ENCODE measurements at regions not wholly inside any gene's neighbourhood (a gene's known extent, or its start where the extent isn't known, plus 50 kb on each side); places are given as distances from the start of the nearest gene placed in this dataset.

GRCh38 chr4:4624276-4624897, 82.5 kb upstream of the STX18 start:
- Histone ChIP-seq H3K4me3 (no peak overlapping the region), H3K4me1 (no peaks in the 10 kb centered on the region), H3K27ac (no peak overlapping the region), H3K9me3 (no peaks in the 10 kb centered on the region), H3K36me3 (no peaks in the 10 kb centered on the region), H3K27me3 (no peaks in the 10 kb centered on the region)
- TF ChIP-seq CTCF (IDR thresholded peaks at IDR 0.05): no peak
- TF ChIP-seq POLR2A (IDR thresholded peaks at IDR 0.05): no peak
- DNase-seq: no peak
- intact Hi-C loops (cut with DNase I; ENCODE audit: low total_unique reads): no loop called here

DNA sequence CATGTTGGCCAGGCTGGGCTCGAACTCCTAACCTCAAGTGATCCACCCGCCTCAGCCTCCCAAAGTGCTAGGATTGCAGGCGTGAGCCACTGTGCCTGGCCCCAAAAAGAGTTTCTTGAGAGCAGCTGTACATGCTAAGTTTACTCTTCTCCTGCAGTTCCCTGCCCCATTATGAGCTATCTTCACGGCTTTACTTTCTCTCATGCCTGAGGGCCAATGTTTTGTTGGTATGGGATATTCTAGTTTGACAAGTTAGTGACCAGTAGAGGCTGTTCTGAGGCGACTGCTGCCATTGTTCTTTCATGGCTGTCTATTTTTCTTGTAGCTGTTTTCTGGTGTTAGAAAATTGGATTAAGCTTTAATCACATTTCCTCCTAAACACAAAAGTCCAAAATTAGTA, 78.0 kb upstream of the STX18 start:
- intact Hi-C loops (cut with DNase I; ENCODE audit: low total_unique reads): no loop called here
- no peak for DNase-seq
- no peak for TF ChIP-seq CTCF (IDR thresholded peaks at IDR 0.05)
- no peak for TF ChIP-seq POLR2A (IDR thresholded peaks at IDR 0.05)
- Histone ChIP-seq H3K27ac (no peak overlapping the region), H3K9me3 (no peaks in the 10 kb centered on the region), H3K36me3 (no peaks in the 10 kb centered on the region), H3K4me1 (no peaks in the 10 kb centered on the region), H3K4me3 (no peak overlapping the region), H3K27me3 (no peaks in the 10 kb centered on the region)

GRCh38 chr4:4618847-4619246, 77.0 kb upstream of the STX18 start:
- H3K27me3 ChIP-seq: no peaks in the 10 kb centered on the region
- no peak for TF ChIP-seq POLR2A (IDR thresholded peaks at IDR 0.05)
- no peak for TF ChIP-seq CTCF (IDR thresholded peaks at IDR 0.05)
- H3K36me3 ChIP-seq: no peaks in the 10 kb centered on the region
- intact Hi-C loops (cut with DNase I; ENCODE audit: low total_unique reads): no loop called here
- H3K4me1 ChIP-seq: no peaks in the 10 kb centered on the region
- no peak overlapping the region for H3K4me3 ChIP-seq
- no peaks in the 10 kb centered on the region for H3K9me3 ChIP-seq
- no peak overlapping the region for H3K27ac ChIP-seq
- no peak for DNase-seq

DNA sequence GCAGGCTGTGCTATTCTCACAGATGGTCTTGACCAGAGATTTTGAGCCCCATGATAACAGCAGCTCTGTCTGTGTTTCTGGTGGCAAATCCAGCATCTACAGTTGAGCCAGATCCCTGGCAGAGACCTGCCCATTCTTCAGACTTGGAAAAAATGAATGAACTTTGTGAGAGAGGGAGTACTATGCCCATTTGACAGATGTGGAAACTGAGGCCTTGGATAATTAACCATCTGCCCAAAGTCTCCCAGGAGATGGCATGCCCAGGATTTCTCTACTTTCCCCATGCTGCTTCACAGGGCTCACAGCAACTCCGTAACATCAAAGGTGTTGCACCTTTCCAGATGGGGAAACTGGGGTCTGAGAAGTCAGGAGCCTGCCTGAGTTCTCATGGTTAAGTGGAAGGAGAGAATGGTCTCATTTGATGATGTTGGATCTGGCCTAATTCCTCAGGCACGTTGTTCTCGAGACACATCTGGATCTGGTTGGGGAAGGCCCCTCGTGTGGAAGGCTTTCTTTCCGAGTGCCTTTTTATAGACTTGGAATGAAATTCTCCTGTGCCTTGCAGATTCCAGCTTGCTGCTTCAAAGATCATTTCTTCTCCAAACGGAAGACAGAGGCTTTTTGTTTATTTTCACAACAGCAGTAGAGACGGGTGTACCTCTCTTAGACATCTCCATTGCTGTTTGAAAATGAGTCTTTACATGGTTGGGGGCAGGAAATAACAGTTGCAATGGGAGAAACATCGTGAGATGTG, 73.3 kb upstream of the STX18 start:
- DNase-seq: peak in 1 of 2 donors; percentile 30
- no peaks in the 10 kb centered on the region for H3K27me3 ChIP-seq
- intact Hi-C loops (cut with DNase I; ENCODE audit: low total_unique reads): no loop called here
- H3K27ac ChIP-seq: peak overlapping the region in 1 of 2 donors; percentile 17
- no peak overlapping the region for H3K4me3 ChIP-seq
- no peaks in the 10 kb centered on the region for H3K9me3 ChIP-seq
- no peaks in the 10 kb centered on the region for H3K4me1 ChIP-seq
- TF ChIP-seq CTCF (IDR thresholded peaks at IDR 0.05) (no peak), POLR2A (IDR thresholded peaks at IDR 0.05) (no peak)
- no peaks in the 10 kb centered on the region for H3K36me3 ChIP-seq

DNA sequence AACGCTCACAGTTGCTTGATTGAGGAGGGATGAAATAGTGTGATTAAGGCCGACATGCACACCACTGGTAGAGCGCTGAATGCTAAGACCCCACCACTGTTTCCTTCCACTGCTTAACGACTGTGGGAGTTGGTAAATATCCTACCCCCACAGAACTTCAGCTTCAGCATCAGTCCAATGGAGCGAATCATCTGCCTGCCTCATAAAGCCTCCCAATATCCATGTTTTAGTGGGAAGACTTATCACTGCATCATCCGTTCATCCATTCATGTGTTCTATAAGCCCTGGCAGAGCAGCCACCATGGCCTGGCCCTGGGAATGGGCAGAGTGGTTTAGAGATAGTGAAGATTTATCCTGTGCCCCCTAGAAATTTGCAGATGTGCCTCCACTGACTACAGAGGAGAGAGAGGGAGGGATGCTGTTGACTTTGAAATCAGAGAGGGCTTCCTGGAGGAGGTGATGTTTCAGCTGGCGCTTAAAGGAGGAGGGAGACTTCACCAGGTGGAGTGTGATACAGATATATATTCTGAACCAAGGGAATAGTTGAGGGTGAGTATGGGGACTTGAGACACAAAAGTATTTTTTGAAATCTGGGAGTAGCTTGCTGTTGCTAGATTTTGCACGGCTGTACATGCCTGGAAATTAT, 71.9 kb upstream of the STX18 start:
- Histone ChIP-seq H3K4me3 (no peak overlapping the region), H3K9me3 (no peaks in the 10 kb centered on the region), H3K4me1 (no peaks in the 10 kb centered on the region), H3K27ac (no peak overlapping the region), H3K36me3 (no peaks in the 10 kb centered on the region), H3K27me3 (no peaks in the 10 kb centered on the region)
- TF ChIP-seq POLR2A (IDR thresholded peaks at IDR 0.05): no peak
- no peak for TF ChIP-seq CTCF (IDR thresholded peaks at IDR 0.05)
- intact Hi-C loops (cut with DNase I; ENCODE audit: low total_unique reads): no loop called here
- DNase-seq: no peak
